Loucy (cell line): ENCODE measurements at regions not wholly inside any gene's neighbourhood (a gene's known extent, or its start where the extent isn't known, plus 50 kb on each side); places are given as distances from the start of the nearest gene placed in this dataset.

Source experiments
- EZH2phosphoT487 ChIP-seq: fragments of 200-600 bp; IDR thresholded peaks from 2 replicates; pipeline ENCODE4 v1.6.1; 2018; ENCODE audit warnings: antibody characterized with exemption, mild to moderate bottlenecking, moderate library complexity, borderline replicate concordance
- TF ChIP-seq, protein P1 (sequence below): fragments of 200-600 bp; sonication (generic); conservative IDR thresholded peaks from 2 replicates; pipeline ENCODE4 v1.5.1; 2014; ENCODE audit warnings: mild to moderate bottlenecking, antibody characterized with exemption, low read length

- TF ChIP-seq, protein P1, sequence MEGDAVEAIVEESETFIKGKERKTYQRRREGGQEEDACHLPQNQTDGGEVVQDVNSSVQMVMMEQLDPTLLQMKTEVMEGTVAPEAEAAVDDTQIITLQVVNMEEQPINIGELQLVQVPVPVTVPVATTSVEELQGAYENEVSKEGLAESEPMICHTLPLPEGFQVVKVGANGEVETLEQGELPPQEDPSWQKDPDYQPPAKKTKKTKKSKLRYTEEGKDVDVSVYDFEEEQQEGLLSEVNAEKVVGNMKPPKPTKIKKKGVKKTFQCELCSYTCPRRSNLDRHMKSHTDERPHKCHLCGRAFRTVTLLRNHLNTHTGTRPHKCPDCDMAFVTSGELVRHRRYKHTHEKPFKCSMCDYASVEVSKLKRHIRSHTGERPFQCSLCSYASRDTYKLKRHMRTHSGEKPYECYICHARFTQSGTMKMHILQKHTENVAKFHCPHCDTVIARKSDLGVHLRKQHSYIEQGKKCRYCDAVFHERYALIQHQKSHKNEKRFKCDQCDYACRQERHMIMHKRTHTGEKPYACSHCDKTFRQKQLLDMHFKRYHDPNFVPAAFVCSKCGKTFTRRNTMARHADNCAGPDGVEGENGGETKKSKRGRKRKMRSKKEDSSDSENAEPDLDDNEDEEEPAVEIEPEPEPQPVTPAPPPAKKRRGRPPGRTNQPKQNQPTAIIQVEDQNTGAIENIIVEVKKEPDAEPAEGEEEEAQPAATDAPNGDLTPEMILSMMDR: no peak
- TF ChIP-seq EZH2phosphoT487: no peak
These were observed 106.9 kb upstream of the ADGRF1 start for GRCh38 chr6:47149066-47149465.
